Type B pancreatic cell (in vitro differentiated cells): ENCODE measurements at regions not wholly inside any gene's neighbourhood (a gene's known extent, or its start where the extent isn't known, plus 50 kb on each side); places are given as distances from the start of the nearest gene placed in this dataset.

Experiments
- DNase-seq: peaks from one replicate; pipeline ENCODE4 v3.0.0; 2021; ENCODE audit warnings: mixed read lengths; ENCODE audit not compliant: unreplicated experiment; ENCODE audit errors: extremely low spot score
- H3K27ac Mint-ChIP-seq: 2 replicates; pipeline ENCODE4 v1.8.0; 2021; ENCODE audit warnings: mild to moderate bottlenecking, mixed read lengths
- H3K27me3 Mint-ChIP-seq: 2 replicates; pipeline ENCODE4 v1.8.0; 2021; ENCODE audit warnings: mixed read lengths
- H3K36me3 Mint-ChIP-seq: 2 replicates; pipeline ENCODE4 v1.8.0; 2021; ENCODE audit warnings: mixed read lengths
- H3K4me1 Mint-ChIP-seq: one replicate; pipeline ENCODE4 v1.8.0; 2021; ENCODE audit warnings: mixed read lengths; ENCODE audit not compliant: unreplicated experiment
- H3K4me3 Mint-ChIP-seq: 2 replicates; pipeline ENCODE4 v1.8.0; 2021; ENCODE audit warnings: mild to moderate bottlenecking, mixed read lengths
- H3K9me3 Mint-ChIP-seq: 2 replicates; pipeline ENCODE4 v1.8.0; 2021; ENCODE audit warnings: mixed read lengths
- CTCF ChIP-seq: fragments of 200-600 bp; sonication (generic); conservative IDR thresholded peaks from 2 replicates; pipeline ENCODE4 v1.5.0; 2021; ENCODE audit warnings: antibody characterized with exemption, mild to moderate bottlenecking

- no peak for TF ChIP-seq CTCF
- peaks cover 14% of the 10 kb centered on the region for H3K4me1 Mint-ChIP-seq
- H3K9me3 Mint-ChIP-seq = no peaks in the 10 kb centered on the region
- H3K27ac Mint-ChIP-seq = no peak overlapping the region
- H3K36me3 Mint-ChIP-seq = no peaks in the 10 kb centered on the region
- H3K27me3 Mint-ChIP-seq = no peaks in the 10 kb centered on the region
- no peak for DNase-seq
- H3K4me3 Mint-ChIP-seq = no peak overlapping the region
Observed at GRCh38 chr13:103514188-103514587, 448.0 kb upstream of the SLC10A2 start.

DNA sequence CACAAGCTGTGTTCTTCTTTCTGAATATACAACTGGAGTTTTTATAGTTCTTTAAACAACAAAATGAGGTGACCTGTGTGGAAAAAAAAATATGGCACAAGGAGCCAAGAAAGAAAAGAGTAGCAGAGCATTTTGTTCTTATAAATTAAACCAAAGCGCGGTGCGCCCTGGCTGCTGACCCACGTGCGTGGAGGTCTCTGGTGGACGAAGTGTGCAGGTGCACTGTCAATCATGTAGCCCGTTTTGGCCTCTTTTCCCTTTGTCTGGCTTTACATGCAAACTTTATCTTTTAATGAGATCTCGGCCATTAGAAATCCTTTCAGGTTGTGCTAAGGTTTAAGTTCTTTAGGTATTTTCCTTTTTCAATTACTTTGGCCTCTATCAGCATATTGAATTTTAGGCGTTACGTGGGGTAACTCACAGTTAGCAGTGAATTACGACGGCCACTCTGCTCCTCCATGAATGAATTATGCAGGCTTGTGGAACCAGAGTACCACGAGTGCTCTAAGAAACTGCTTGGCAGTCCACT is 443.9 kb upstream of the SLC10A2 start:
- no peak for DNase-seq
- Mint-ChIP-seq H3K4me1 (no peaks in the 10 kb centered on the region), H3K36me3 (peaks cover 3% of the 10 kb centered on the region)

GRCh38 chr13:103497404-103497803 is 431.2 kb upstream of the SLC10A2 start:
- H3K27me3 Mint-ChIP-seq = no peaks in the 10 kb centered on the region
- peaks cover 7% of the 10 kb centered on the region for H3K9me3 Mint-ChIP-seq
- DNase-seq = no peak
- no peaks in the 10 kb centered on the region for H3K4me1 Mint-ChIP-seq
- H3K4me3 Mint-ChIP-seq = no peak overlapping the region
- H3K27ac Mint-ChIP-seq = no peak overlapping the region
- TF ChIP-seq CTCF = no peak
- peaks cover 5% of the 10 kb centered on the region for H3K36me3 Mint-ChIP-seq

More for the DNA sequence above, 443.9 kb upstream of the SLC10A2 start:
- no peak overlapping the region for H3K27ac Mint-ChIP-seq
- no peaks in the 10 kb centered on the region for H3K27me3 Mint-ChIP-seq
- no peak overlapping the region for H3K4me3 Mint-ChIP-seq
- peak; percentile 57 for TF ChIP-seq CTCF
- H3K9me3 Mint-ChIP-seq = no peaks in the 10 kb centered on the region

DNA sequence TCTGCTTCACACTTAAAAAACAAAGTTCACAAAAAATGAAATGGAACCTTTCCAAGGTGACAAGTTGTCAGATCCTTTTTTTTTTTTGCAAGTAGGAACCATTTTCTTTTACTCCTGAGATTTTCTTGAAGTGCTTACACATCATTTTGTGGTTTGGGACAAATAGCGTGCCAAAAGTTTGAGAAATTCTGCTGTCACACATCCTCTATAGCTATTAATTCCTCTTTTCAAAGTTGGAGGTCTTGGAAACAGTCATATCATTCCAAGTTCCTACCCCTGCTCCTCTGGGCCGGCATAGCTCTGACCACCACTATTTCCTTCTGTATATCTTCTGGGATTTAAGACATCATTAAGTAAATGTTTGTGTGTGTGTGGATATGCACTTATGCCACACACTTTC is 421.6 kb upstream of the SLC10A2 start:
- no peak overlapping the region for H3K4me3 Mint-ChIP-seq
- TF ChIP-seq CTCF = no peak
- no peaks in the 10 kb centered on the region for H3K27me3 Mint-ChIP-seq
- peaks cover 1% of the 10 kb centered on the region for H3K36me3 Mint-ChIP-seq
- no peak for DNase-seq
- H3K4me1 Mint-ChIP-seq = no peaks in the 10 kb centered on the region
- H3K9me3 Mint-ChIP-seq = peaks cover 2% of the 10 kb centered on the region
- no peak overlapping the region for H3K27ac Mint-ChIP-seq

DNA sequence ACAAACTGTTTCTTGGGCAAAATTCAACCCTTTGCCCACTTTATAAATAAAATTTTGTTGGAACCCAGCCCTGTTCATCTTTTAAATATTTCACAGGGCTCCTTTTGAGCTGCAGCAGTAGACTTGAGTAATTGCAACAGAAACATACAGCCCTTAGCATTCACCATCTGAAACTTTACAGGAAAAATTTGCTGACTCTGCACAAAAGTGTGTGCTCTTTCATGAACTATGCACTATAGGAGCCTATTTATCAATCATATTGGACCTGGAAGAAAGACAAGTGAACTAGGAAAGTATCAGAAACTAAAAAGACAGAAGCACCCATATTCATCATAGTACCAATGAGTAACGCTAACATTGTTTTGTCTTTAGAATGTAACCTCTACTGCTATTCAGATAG is 406.9 kb upstream of the SLC10A2 start:
- Mint-ChIP-seq H3K4me1 (no peaks in the 10 kb centered on the region), H3K27ac (no peak overlapping the region), H3K36me3 (no peaks in the 10 kb centered on the region), H3K4me3 (no peak overlapping the region), H3K27me3 (no peaks in the 10 kb centered on the region), H3K9me3 (peaks cover 5% of the 10 kb centered on the region)
- DNase-seq = no peak
- TF ChIP-seq CTCF = no peak

GRCh38 chr13:103471896-103472295 is 405.7 kb upstream of the SLC10A2 start:
- no peak overlapping the region for H3K4me3 Mint-ChIP-seq
- no peak overlapping the region for H3K27ac Mint-ChIP-seq
- no peaks in the 10 kb centered on the region for H3K27me3 Mint-ChIP-seq
- H3K36me3 Mint-ChIP-seq = no peaks in the 10 kb centered on the region
- peaks cover 5% of the 10 kb centered on the region for H3K9me3 Mint-ChIP-seq
- no peak for TF ChIP-seq CTCF
- DNase-seq = no peak
- H3K4me1 Mint-ChIP-seq = no peaks in the 10 kb centered on the region
